CD14-positive monocyte (primary cell): ENCODE measurements at regions not wholly inside any gene's neighbourhood (a gene's known extent, or its start where the extent isn't known, plus 50 kb on each side); places are given as distances from the start of the nearest gene placed in this dataset.

Source experiments
- DNase-seq, 3 donors: peaks; one replicate each; pipeline ENCODE4 v3.0.0-alpha.2; 2011 to 2022
- H2AFZ ChIP-seq: 2 replicates; pipeline ENCODE4 v1.6.0; 2012; ENCODE audit warnings: mild to moderate bottlenecking, low read depth, low read length, inconsistent platforms; ENCODE audit not compliant: insufficient read depth, poor library complexity, severe bottlenecking
- H3K27ac ChIP-seq, 2 donors: 1 replicate in 1 of 2; 2 replicates in 1 of 2; pipeline ENCODE4 v1.5.1; 2012 to 2013; ENCODE audit warnings: low read length in 2 of 2, control low read depth in 1 of 2, inconsistent platforms in 1 of 2, low read depth in 1 of 2, mild to moderate bottlenecking in 1 of 2
- H3K27me3 ChIP-seq, 2 donors: one replicate each; pipeline versions ENCODE4 v1.6.0 to v1.6.1; 2011 to 2013; ENCODE audit warnings: low read length in 2 of 2; ENCODE audit not compliant: control insufficient read depth in 2 of 2, insufficient read depth in 2 of 2
- H3K36me3 ChIP-seq, 2 donors: replicated peaks in 1 of 2; 1 replicate in 1 of 2; 2 replicates in 1 of 2; pipeline versions ENCODE4 v1.5.1 to v1.6.1; 2012 to 2013; ENCODE audit warnings: low read length in 2 of 2, control low read depth in 1 of 2, inconsistent platforms in 1 of 2, mild to moderate bottlenecking in 1 of 2; ENCODE audit not compliant: insufficient read depth in 2 of 2, control insufficient read depth in 1 of 2
- H3K4me1 ChIP-seq, 2 donors: 1 replicate in 1 of 2; 2 replicates in 1 of 2; pipeline versions ENCODE4 v1.5.1 to v1.6.1; 2012 to 2013; ENCODE audit warnings: low read length in 2 of 2, control low read depth in 1 of 2, inconsistent platforms in 1 of 2, mild to moderate bottlenecking in 1 of 2, moderate library complexity in 1 of 2; ENCODE audit not compliant: insufficient read depth in 2 of 2, control insufficient read depth in 1 of 2
- H3K4me2 ChIP-seq: replicated peaks from 2 replicates; pipeline ENCODE3; 2012; ENCODE audit warnings: low read length, moderate library complexity, mild to moderate bottlenecking; ENCODE audit not compliant: poor library complexity, severe bottlenecking; ENCODE audit errors: extremely low read depth
- H3K4me3 ChIP-seq, 3 experiments: fragments of 200-600 bp in 1 of 3; sonication (generic) in 1 of 3; replicated peaks in 1 of 3; 1 replicate in 2 of 3; 2 replicates in 1 of 3; pipeline ENCODE4 v1.5.1; 2011 to 2013; ENCODE audit warnings: low read length in 3 of 3, mild to moderate bottlenecking in 3 of 3, control low read depth in 2 of 3, low read depth in 2 of 3, inconsistent platforms in 1 of 3, moderate library complexity in 1 of 3
- H3K79me2 ChIP-seq: 2 replicates; pipeline ENCODE4 v1.6.0; 2012; ENCODE audit warnings: mild to moderate bottlenecking, control low read depth, inconsistent platforms, low read length, moderate library complexity; ENCODE audit not compliant: insufficient read depth
- H3K9ac ChIP-seq: 2 replicates; pipeline ENCODE4 v1.6.0; 2017; ENCODE audit warnings: low read length, mild to moderate bottlenecking; ENCODE audit not compliant: insufficient read depth, poor library complexity, severe bottlenecking
- H3K9me3 ChIP-seq, 2 donors: replicated peaks in 1 of 2; 1 replicate in 1 of 2; 2 replicates in 1 of 2; pipeline versions ENCODE4 v1.5.1 to v1.6.1; 2012 to 2013; ENCODE audit warnings: low read length in 2 of 2, control low read depth in 1 of 2; ENCODE audit not compliant: control insufficient read depth in 1 of 2, insufficient read depth in 1 of 2
- H4K20me1 ChIP-seq: 2 replicates; pipeline ENCODE4 v1.6.0; 2012; ENCODE audit warnings: mild to moderate bottlenecking, low read length, control low read depth, moderate library complexity; ENCODE audit not compliant: insufficient read depth
- H3K27ac Mint-ChIP-seq, 7 donors: one replicate each; pipeline ENCODE4 v1.8.0; 2020; ENCODE audit warnings: mild to moderate bottlenecking in 7 of 7, mixed read lengths in 7 of 7, moderate library complexity in 6 of 7, inconsistent platforms in 2 of 7
- H3K27me3 Mint-ChIP-seq, 3 donors: one replicate each; pipeline ENCODE4 v1.8.0; 2021 to 2022; ENCODE audit warnings: low read depth in 3 of 3, mild to moderate bottlenecking in 3 of 3, mixed read lengths in 3 of 3, moderate library complexity in 3 of 3, inconsistent platforms in 1 of 3
- H3K36me3 Mint-ChIP-seq, 2 donors: one replicate each; pipeline ENCODE4 v1.8.0; 2020; ENCODE audit warnings: mixed read lengths in 2 of 2, inconsistent platforms in 1 of 2, mild to moderate bottlenecking in 1 of 2
- H3K4me1 Mint-ChIP-seq: one replicate; pipeline ENCODE4 v1.8.0; 2020; ENCODE audit warnings: mild to moderate bottlenecking, mixed read lengths
- H3K4me3 Mint-ChIP-seq, 2 donors: one replicate each; pipeline ENCODE4 v1.8.0; 2020; ENCODE audit warnings: mild to moderate bottlenecking in 2 of 2, mixed read lengths in 2 of 2, moderate library complexity in 1 of 2
- H3K9me3 Mint-ChIP-seq, 7 donors: one replicate each; pipeline ENCODE4 v1.8.0; 2020 to 2022; ENCODE audit warnings: mixed read lengths in 7 of 7, mild to moderate bottlenecking in 6 of 7, moderate library complexity in 6 of 7, inconsistent platforms in 2 of 7
- CTCF ChIP-seq: fragments of 200-600 bp; IDR thresholded peaks from one replicate; pipeline ENCODE4 v1.8.0; 2022; ENCODE audit warnings: antibody characterized with exemption, mild to moderate bottlenecking
- WGBS: methylation state at CpG from one replicate; pipeline ENCODE4 v1.1.5; 2013; ENCODE audit warnings: missing lambda C conversion rate; ENCODE audit not compliant: insufficient coverage; 5-methylcytosine and 5-hydroxymethylcytosine counted together
- intact Hi-C, 2 donors: fragments of 100-400 bp; cut with micrococcal nuclease; formaldehyde crosslinking; loops; one replicate each; pipeline versions ENCODE4 v1.15.0 to v1.15.1; 2023

- Mint-ChIP-seq H3K9me3 (peaks cover 1 to 10% (median 5%) of the 10 kb centered on the region in 7 donors), H3K27ac (no peak overlapping the region), H3K27me3 (peaks cover 0 to 3% (median 0%) of the 10 kb centered on the region in 3 donors), H3K36me3 (no peaks in the 10 kb centered on the region), H3K4me1 (no peaks in the 10 kb centered on the region), H3K4me3 (no peak overlapping the region)
- intact Hi-C loops, result no loop called here
- Histone ChIP-seq H3K9ac (no peak overlapping the region), H3K4me3 (no peak overlapping the region), H3K4me2 (no peak overlapping the region), H3K36me3 (no peaks in the 10 kb centered on the region), H3K27me3 (no peaks in the 10 kb centered on the region), H3K79me2 (no peaks in the 10 kb centered on the region), H2AFZ (no peak overlapping the region), H3K4me1 (no peaks in the 10 kb centered on the region), H3K27ac (no peak overlapping the region), H3K9me3 (no peaks in the 10 kb centered on the region), H4K20me1 (no peaks in the 10 kb centered on the region)
- TF ChIP-seq CTCF, result no peak
- no CpG with 5 or more reads among the region's 2 CpGs for WGBS
- DNase-seq, result no peak
These were observed 63.9 kb upstream of the PTPRG start for GRCh38 chr3:61497463-61497862.

GRCh38 chr3:61505197-61505596 is 56.2 kb upstream of the PTPRG start:
- intact Hi-C loops, result no loop called here
- no peak overlapping the region for H3K4me2 ChIP-seq

More at GRCh38 chr3:61505197-61505596, 56.2 kb upstream of the PTPRG start:
- no peak overlapping the region for H3K4me3 Mint-ChIP-seq
- Histone ChIP-seq H3K27me3 (no peaks in the 10 kb centered on the region), H2AFZ (no peak overlapping the region), H4K20me1 (no peaks in the 10 kb centered on the region), H3K4me1 (no peaks in the 10 kb centered on the region), H3K9ac (no peak overlapping the region), H3K9me3 (peaks cover 0 to 17% of the 10 kb centered on the region in 2 donors), H3K27ac (no peak overlapping the region), H3K4me3 (no peak overlapping the region), H3K36me3 (no peaks in the 10 kb centered on the region), H3K79me2 (no peaks in the 10 kb centered on the region)
- H3K9me3 Mint-ChIP-seq, result peaks cover 7 to 27% (median 16%) of the 10 kb centered on the region in 7 donors
- TF ChIP-seq CTCF, result no peak
- DNase-seq, result no peak
- H3K27me3 Mint-ChIP-seq, result peaks cover 0 to 3% (median 0%) of the 10 kb centered on the region in 3 donors
- 94% methylated on average over 3 of the region's 5 CpGs for WGBS
- no peaks in the 10 kb centered on the region for H3K36me3 Mint-ChIP-seq
- H3K4me1 Mint-ChIP-seq, result no peaks in the 10 kb centered on the region
- no peak overlapping the region for H3K27ac Mint-ChIP-seq
